ENCODE measurements at regions not wholly inside any gene's neighbourhood (a gene's known extent, or its start where the extent isn't known, plus 50 kb on each side); places are given as distances from the start of the nearest gene placed in this dataset.

- TF ChIP-seq RREB1 (CRISPR knock-in tag; IDR thresholded peaks at IDR 0.05) (no peak), PCBP2 (IDR thresholded peaks at IDR 0.05; ENCODE audit: low read depth, low read length, poor library complexity, severe bottlenecking) (no peak), CHD2 (IDR thresholded peaks at IDR 0.05; ENCODE audit: low read depth, low read length) (no peak), NFATC3 (IDR thresholded peaks at IDR 0.05) (no peak), TAF1 (IDR thresholded peaks at IDR 0.05; ENCODE audit: control insufficient read depth, extremely low read depth, insufficient read depth, low read length, severe bottlenecking) (no peak), MTA2 (IDR thresholded peaks at IDR 0.05; ENCODE audit: low read depth) (no peak), EZH2 (IDR thresholded peaks at IDR 0.05; ENCODE audit: borderline replicate concordance, low read depth, low read length) (no peak), SMAD3 (CRISPR knock-in tag; conservative IDR thresholded peaks at IDR 0.05) (no peak), PRPF4 (IDR thresholded peaks at IDR 0.05; ENCODE audit: insufficient read depth, low read depth, low read length, poor library complexity, severe bottlenecking) (no peak)
- TF ChIP-seq, protein P1, sequence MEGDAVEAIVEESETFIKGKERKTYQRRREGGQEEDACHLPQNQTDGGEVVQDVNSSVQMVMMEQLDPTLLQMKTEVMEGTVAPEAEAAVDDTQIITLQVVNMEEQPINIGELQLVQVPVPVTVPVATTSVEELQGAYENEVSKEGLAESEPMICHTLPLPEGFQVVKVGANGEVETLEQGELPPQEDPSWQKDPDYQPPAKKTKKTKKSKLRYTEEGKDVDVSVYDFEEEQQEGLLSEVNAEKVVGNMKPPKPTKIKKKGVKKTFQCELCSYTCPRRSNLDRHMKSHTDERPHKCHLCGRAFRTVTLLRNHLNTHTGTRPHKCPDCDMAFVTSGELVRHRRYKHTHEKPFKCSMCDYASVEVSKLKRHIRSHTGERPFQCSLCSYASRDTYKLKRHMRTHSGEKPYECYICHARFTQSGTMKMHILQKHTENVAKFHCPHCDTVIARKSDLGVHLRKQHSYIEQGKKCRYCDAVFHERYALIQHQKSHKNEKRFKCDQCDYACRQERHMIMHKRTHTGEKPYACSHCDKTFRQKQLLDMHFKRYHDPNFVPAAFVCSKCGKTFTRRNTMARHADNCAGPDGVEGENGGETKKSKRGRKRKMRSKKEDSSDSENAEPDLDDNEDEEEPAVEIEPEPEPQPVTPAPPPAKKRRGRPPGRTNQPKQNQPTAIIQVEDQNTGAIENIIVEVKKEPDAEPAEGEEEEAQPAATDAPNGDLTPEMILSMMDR (IDR thresholded peaks at IDR 0.05 in 2 of 3, conservative IDR thresholded peaks at IDR 0.05 in 1 of 3; ENCODE audit: insufficient read depth in 2 of 3, low read depth in 1 of 3, low read length in 3 of 3), result no peak
- TF ChIP-seq, protein P2, sequence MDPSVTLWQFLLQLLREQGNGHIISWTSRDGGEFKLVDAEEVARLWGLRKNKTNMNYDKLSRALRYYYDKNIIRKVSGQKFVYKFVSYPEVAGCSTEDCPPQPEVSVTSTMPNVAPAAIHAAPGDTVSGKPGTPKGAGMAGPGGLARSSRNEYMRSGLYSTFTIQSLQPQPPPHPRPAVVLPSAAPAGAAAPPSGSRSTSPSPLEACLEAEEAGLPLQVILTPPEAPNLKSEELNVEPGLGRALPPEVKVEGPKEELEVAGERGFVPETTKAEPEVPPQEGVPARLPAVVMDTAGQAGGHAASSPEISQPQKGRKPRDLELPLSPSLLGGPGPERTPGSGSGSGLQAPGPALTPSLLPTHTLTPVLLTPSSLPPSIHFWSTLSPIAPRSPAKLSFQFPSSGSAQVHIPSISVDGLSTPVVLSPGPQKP (CRISPR knock-in tag; IDR thresholded peaks at IDR 0.05), result no peak
Measured at GRCh38 chr11:70612459-70613141, 214.3 kb downstream of the CTTN start.

Measured in K562 (cell line).